H1 (cell line): ENCODE measurements at regions not wholly inside any gene's neighbourhood (a gene's known extent, or its start where the extent isn't known, plus 50 kb on each side); places are given as distances from the start of the nearest gene placed in this dataset.

ENCODE experiments used
- CTCF ChIA-PET: fragments of 300-600 bp; sonication (Branson Sonifier 250); formaldehyde crosslinking; loops from one replicate; lab custom pipeline; 2021; ENCODE audit not compliant: partially characterized antibody; lab: Charles Lee
- POLR2A ChIA-PET: fragments of 300-600 bp; sonication (Branson Sonifier 250); formaldehyde crosslinking; loops from one replicate; lab custom pipeline; 2021; ENCODE audit warnings: inconsistent platforms; ENCODE audit not compliant: partially characterized antibody; lab: Charles Lee
- DNase-seq, 2 experiments: peaks; one replicate each; pipeline versions ENCODE4 v3.0.0 to v3.0.0-alpha.2; 2010 to 2022; ENCODE audit warnings: low spot score in 2 of 2, low read depth in 1 of 2, mixed read lengths in 1 of 2
- FAIRE-seq: peaks from 2 replicates; lab custom pipeline; 2011; peaks lifted over from hg19 to GRCh38; lab: Jason Lieb, UNC
- H2AFZ ChIP-seq: 2 replicates; pipeline ENCODE4 v1.8.1; 2012; ENCODE audit warnings: low read length, inconsistent platforms
- H2AK5ac ChIP-seq: 2 replicates; pipeline ENCODE4 v1.6.1; 2013; ENCODE audit warnings: low read depth, low read length
- H2BK120ac ChIP-seq: replicated peaks from 2 replicates; pipeline ENCODE3; 2013; ENCODE audit warnings: low read depth, low read length, inconsistent platforms
- H2BK12ac ChIP-seq: 2 replicates; pipeline ENCODE4 v1.6.1; 2013; ENCODE audit warnings: low read depth, low read length
- H2BK15ac ChIP-seq: 2 replicates; pipeline ENCODE4 v1.6.1; 2013; ENCODE audit warnings: low read length
- H2BK20ac ChIP-seq: 2 replicates; pipeline ENCODE4 v1.6.1; 2013; ENCODE audit warnings: low read length
- H2BK5ac ChIP-seq: 2 replicates; pipeline ENCODE4 v1.6.1; 2013; ENCODE audit warnings: low read depth, low read length
- H3K14ac ChIP-seq: 2 replicates; pipeline ENCODE4 v1.6.1; 2013; ENCODE audit warnings: inconsistent platforms; ENCODE audit not compliant: insufficient read length
- H3K18ac ChIP-seq: 2 replicates; pipeline ENCODE4 v1.6.1; 2013; ENCODE audit warnings: low read length; ENCODE audit errors: extremely low read depth
- H3K23ac ChIP-seq: 2 replicates; pipeline ENCODE4 v1.6.1; 2013; ENCODE audit warnings: inconsistent platforms; ENCODE audit not compliant: insufficient read length
- H3K23me2 ChIP-seq: 2 replicates; pipeline ENCODE4 v1.6.1; 2013; ENCODE audit warnings: low read depth, low read length
- H3K27ac ChIP-seq: 2 replicates; pipeline ENCODE4 v1.6.1; 2011; ENCODE audit warnings: low read depth, low read length, inconsistent platforms
- H3K27me3 ChIP-seq, 4 experiments: replicated peaks in 1 of 4; 1 replicate in 1 of 4; 2 replicates in 3 of 4; pipeline versions ENCODE4 v1.6.1 to v1.8.1; 2011 to 2013; ENCODE audit warnings: low read length in 3 of 4, mild to moderate bottlenecking in 3 of 4, inconsistent platforms in 2 of 4, mixed read lengths in 2 of 4, moderate library complexity in 1 of 4; ENCODE audit not compliant: control insufficient read depth in 3 of 4, insufficient read depth in 3 of 4; ENCODE audit errors: extremely low read depth in 1 of 4
- H3K36me3 ChIP-seq, 4 experiments: 2 replicates each; pipeline versions ENCODE4 v1.6.1 to v1.8.1; 2011 to 2013; ENCODE audit warnings: mild to moderate bottlenecking in 4 of 4, low read length in 3 of 4, moderate library complexity in 2 of 4, control low read depth in 1 of 4, inconsistent platforms in 1 of 4; ENCODE audit not compliant: insufficient read depth in 4 of 4, control insufficient read depth in 2 of 4
- H3K4ac ChIP-seq: replicated peaks from 2 replicates; pipeline ENCODE3; 2013; ENCODE audit warnings: low read length, low read depth, mixed read lengths, inconsistent platforms; ENCODE audit not compliant: insufficient read length
- H3K4me1 ChIP-seq, 4 experiments: replicated peaks in 1 of 4; 1 replicate in 1 of 4; 2 replicates in 3 of 4; pipeline versions ENCODE4 v1.6.1 to v1.8.1; 2011 to 2013; ENCODE audit warnings: low read length in 3 of 4, inconsistent platforms in 2 of 4, mixed read lengths in 1 of 4; ENCODE audit not compliant: insufficient read depth in 4 of 4, control insufficient read depth in 3 of 4
- H3K4me2 ChIP-seq, 2 experiments: 2 replicates each; pipeline versions ENCODE4 v1.6.1 to v1.8.1; 2011 to 2013; ENCODE audit warnings: low read depth in 2 of 2, low read length in 2 of 2, control low read depth in 1 of 2, inconsistent platforms in 1 of 2, mild to moderate bottlenecking in 1 of 2; ENCODE audit not compliant: insufficient read depth in 1 of 2
- H3K4me3 ChIP-seq, 4 experiments: fragments of 200-600, 300-600 bp in 1 of 4; sonication (generic), shearing (Covaris generic), sonication (Bioruptor Twin) in 1 of 4; 2 replicates each; pipeline versions ENCODE4 v1.5.1 to v1.8.1; 2011 to 2016; ENCODE audit warnings: low read length in 4 of 4, low read depth in 3 of 4, control low read depth in 2 of 4, inconsistent platforms in 2 of 4, mild to moderate bottlenecking in 2 of 4, mixed read lengths in 1 of 4, moderate library complexity in 1 of 4; ENCODE audit not compliant: insufficient read depth in 2 of 4; ENCODE audit errors: extremely low read depth in 1 of 4
- H3K56ac ChIP-seq: replicated peaks from 2 replicates; pipeline ENCODE3; 2013; ENCODE audit warnings: low read depth, mild to moderate bottlenecking, mixed read lengths, low read length, inconsistent platforms; ENCODE audit not compliant: insufficient read length
- H3K79me1 ChIP-seq: 2 replicates; pipeline ENCODE4 v1.6.1; 2013; ENCODE audit warnings: low read depth, low read length, control low read depth
- H3K79me2 ChIP-seq, 2 experiments: 2 replicates each; pipeline versions ENCODE4 v1.6.1 to v1.8.1; 2012 to 2013; ENCODE audit warnings: low read length in 2 of 2, mild to moderate bottlenecking in 2 of 2, inconsistent platforms in 1 of 2; ENCODE audit not compliant: insufficient read depth in 2 of 2, control insufficient read depth in 1 of 2
- H3K9ac ChIP-seq, 4 experiments: replicated peaks in 1 of 4; 1 replicate in 1 of 4; 2 replicates in 3 of 4; pipeline versions ENCODE4 v1.6.1 to v1.8.1; 2011 to 2013; ENCODE audit warnings: low read depth in 3 of 4, low read length in 3 of 4, control low read depth in 2 of 4, mild to moderate bottlenecking in 2 of 4, moderate library complexity in 2 of 4, inconsistent platforms in 1 of 4; ENCODE audit errors: extremely low read depth in 1 of 4
- H3K9me3 ChIP-seq, 2 experiments: 2 replicates each; pipeline versions ENCODE4 v1.6.1 to v1.8.1; 2012 to 2013; ENCODE audit warnings: mild to moderate bottlenecking in 2 of 2, moderate library complexity in 2 of 2, control low read depth in 1 of 2, inconsistent platforms in 1 of 2, low read depth in 1 of 2, low read length in 1 of 2, mixed read lengths in 1 of 2; ENCODE audit not compliant: insufficient read depth in 2 of 2
- H4K20me1 ChIP-seq, 2 experiments: replicated peaks in 1 of 2; 2 replicates each; pipeline versions ENCODE3 to v1.8.1; 2011 to 2013; ENCODE audit warnings: inconsistent platforms in 2 of 2, low read length in 2 of 2, mild to moderate bottlenecking in 1 of 2; ENCODE audit not compliant: insufficient read depth in 2 of 2, control insufficient read depth in 1 of 2
- H4K5ac ChIP-seq: 2 replicates; pipeline ENCODE4 v1.6.1; 2013; ENCODE audit warnings: low read length, low read depth, mixed read lengths, inconsistent platforms; ENCODE audit not compliant: insufficient read length
- H4K8ac ChIP-seq: 2 replicates; pipeline ENCODE4 v1.8.0; 2013; ENCODE audit warnings: mild to moderate bottlenecking, moderate library complexity, low read length, inconsistent platforms; ENCODE audit not compliant: insufficient read depth; ENCODE audit errors: extremely low read depth
- H4K91ac ChIP-seq: replicated peaks from 2 replicates; pipeline ENCODE3; 2013; ENCODE audit warnings: low read length, mixed read lengths, inconsistent platforms; ENCODE audit not compliant: insufficient read length
- ASH2L ChIP-seq: fragments of 200-600, 300-600 bp; sonication (generic); IDR thresholded peaks from one replicate; pipeline ENCODE4 v1.7.1; 2017; ENCODE audit warnings: low read length
- BRCA1 ChIP-seq: IDR thresholded peaks from 2 replicates; pipeline ENCODE4 v1.6.1; 2012; ENCODE audit warnings: low read depth, low read length, improper control_type of control experiment
- CEBPB ChIP-seq: IDR thresholded peaks from 2 replicates; pipeline ENCODE4 v1.6.1; 2012; ENCODE audit warnings: low read depth, low read length
- CREB1 ChIP-seq: IDR thresholded peaks from 2 replicates; pipeline ENCODE4 v1.6.1; 2012; ENCODE audit warnings: inconsistent platforms
- HDAC2 ChIP-seq, 2 experiments: fragments of 300-600 bp in 1 of 2; sonication (generic) in 1 of 2; IDR thresholded peaks; 2 replicates each; pipeline ENCODE4 v1.6.1; 2011 to 2012; ENCODE audit warnings: low read depth in 2 of 2, low read length in 2 of 2, mild to moderate bottlenecking in 2 of 2, moderate library complexity in 2 of 2, borderline replicate concordance in 1 of 2, inconsistent platforms in 1 of 2
- HDAC6 ChIP-seq: IDR thresholded peaks from one replicate; pipeline ENCODE4 v1.7.1; 2012; ENCODE audit warnings: low read depth, mild to moderate bottlenecking, inconsistent platforms, low read length, moderate library complexity
- KDM4A ChIP-seq: IDR thresholded peaks from one replicate; pipeline ENCODE4 v1.7.1; 2012; ENCODE audit warnings: low read depth, mild to moderate bottlenecking, moderate library complexity, low read length, inconsistent platforms; ENCODE audit not compliant: severe bottlenecking
- KDM5A ChIP-seq: fragments of 200-600 bp; IDR thresholded peaks from 2 replicates; pipeline ENCODE4 v1.7.1; 2012; ENCODE audit warnings: mild to moderate bottlenecking, low read length, inconsistent platforms, mixed read lengths
- NANOG ChIP-seq: IDR thresholded peaks from 2 replicates; pipeline ENCODE4 v1.6.1; 2011; ENCODE audit warnings: low read length, low read depth, mild to moderate bottlenecking, inconsistent platforms; ENCODE audit not compliant: insufficient read depth, poor library complexity, severe bottlenecking
- POLR2A ChIP-seq, 2 experiments: IDR thresholded peaks; 1 replicate in 1 of 2; 2 replicates in 1 of 2; pipeline ENCODE4 v1.6.1; 2011; ENCODE audit warnings: low read depth in 2 of 2, low read length in 2 of 2, mild to moderate bottlenecking in 2 of 2; ENCODE audit errors: control extremely low read depth in 1 of 2
- POLR2AphosphoS5 ChIP-seq: IDR thresholded peaks from 2 replicates; pipeline ENCODE4 v1.6.1; 2011; ENCODE audit warnings: low read depth, low read length
- SIN3A ChIP-seq, 2 experiments: IDR thresholded peaks in 1 of 2; conservative IDR thresholded peaks in 1 of 2; 2 replicates each; pipeline ENCODE4 v1.6.1; 2011 to 2012; ENCODE audit warnings: low read length in 2 of 2, improper control_type of control experiment in 1 of 2, low read depth in 1 of 2, mild to moderate bottlenecking in 1 of 2
- SIX5 ChIP-seq: IDR thresholded peaks from 2 replicates; pipeline ENCODE4 v1.6.1; 2011; ENCODE audit warnings: mild to moderate bottlenecking, low read depth, low read length
- SP4 ChIP-seq: IDR thresholded peaks from 2 replicates; pipeline ENCODE4 v1.6.1; 2012; ENCODE audit warnings: low read length, inconsistent platforms
- WGBS, 2 experiments: shearing (Covaris generic) in 1 of 2; methylation state at CpG; one replicate each; pipeline versions ENCODE4 v1.1.6 to v1.1.7; 2013 to 2015; ENCODE audit warnings: low lambda C conversion rate in 2 of 2, mixed read lengths in 2 of 2, inconsistent platforms in 1 of 2, low coverage in 1 of 2, missing lambda C conversion rate in 1 of 2; ENCODE audit not compliant: insufficient replicate concordance in 2 of 2, insufficient coverage in 1 of 2, insufficient read length in 1 of 2; ENCODE audit errors: extremely low coverage in 1 of 2, missing lambda C conversion rate in 1 of 2; 5-methylcytosine and 5-hydroxymethylcytosine counted together

DNA sequence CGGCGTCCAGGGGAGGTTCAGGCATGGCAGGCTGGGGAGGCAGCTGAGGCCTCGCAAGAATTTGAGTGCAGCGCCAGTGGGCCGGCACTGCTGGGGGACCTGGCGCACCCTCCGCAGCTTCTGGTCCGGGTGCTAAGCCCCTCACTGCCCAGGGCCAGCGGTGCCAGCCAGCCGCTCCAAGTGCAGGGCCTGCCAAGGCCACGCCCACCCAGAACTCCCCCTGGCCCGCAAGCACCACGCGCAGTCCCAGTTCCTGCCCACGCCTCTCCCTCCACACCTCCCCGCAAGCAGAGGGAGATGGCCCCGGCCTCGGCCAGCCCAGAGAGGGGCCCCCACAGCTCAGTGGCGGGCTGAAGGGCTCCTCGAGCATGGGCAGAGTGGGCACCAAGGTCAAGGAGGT lies 2017.3 kb downstream of the LRRC4C start:
- no peak overlapping the region for H3K56ac ChIP-seq
- TF ChIP-seq NANOG (no peak), SIN3A (conservative IDR thresholded peaks at IDR 0.05 in 1 of 2, IDR thresholded peaks at IDR 0.05 in 1 of 2; ENCODE audit: low read depth in 1 of 2, low read length in 2 of 2) (no peak), SP4 (no peak), SIX5 (no peak), HDAC6 (no peak), CEBPB (no peak), POLR2AphosphoS5 (no peak), KDM4A (no peak), POLR2A (IDR thresholded peaks at IDR 0.05; ENCODE audit: control extremely low read depth in 1 of 2, low read depth in 2 of 2, low read length in 2 of 2) (no peak), BRCA1 (no peak), KDM5A (no peak), ASH2L (no peak), CREB1 (no peak), HDAC2 (IDR thresholded peaks at IDR 0.05; ENCODE audit: borderline replicate concordance in 1 of 2, low read depth in 2 of 2, low read length in 2 of 2) (no peak)
- no peak overlapping the region for H4K8ac ChIP-seq
- no peak overlapping the region for H3K4me3 ChIP-seq
- H3K27ac ChIP-seq, result no peak overlapping the region
- H3K79me1 ChIP-seq, result no peaks in the 10 kb centered on the region
- no peaks in the 10 kb centered on the region for H3K36me3 ChIP-seq
- H4K91ac ChIP-seq, result no peak overlapping the region
- FAIRE-seq, result no peak
- no peak overlapping the region for H2BK120ac ChIP-seq
- 89% methylated on average over 13 of the region's 20 CpGs; no CpG with 5 or more reads in 1 of the 2 experiments for WGBS, 2 experiments
- no peak for DNase-seq
- no peak overlapping the region for H3K14ac ChIP-seq
- ChIA-PET POLR2A (no interaction called here), CTCF (interaction anchor here (0.6 kb wide), 1 partner anchor 883 kb away, joined by 3 read pairs; no protein-coding TSS in a partner anchor)
- H2BK5ac ChIP-seq, result no peak overlapping the region
- no peaks in the 10 kb centered on the region for H3K27me3 ChIP-seq
- H4K20me1 ChIP-seq, result no peaks in the 10 kb centered on the region
- H4K5ac ChIP-seq, result no peak overlapping the region
- H2BK12ac ChIP-seq, result no peak overlapping the region
- H3K23ac ChIP-seq, result no peak overlapping the region
- H2BK15ac ChIP-seq, result no peak overlapping the region
- H3K79me2 ChIP-seq, result no peaks in the 10 kb centered on the region
- H2BK20ac ChIP-seq, result no peak overlapping the region
- no peak overlapping the region for H2AK5ac ChIP-seq
- no peak overlapping the region for H3K18ac ChIP-seq
- no peaks in the 10 kb centered on the region for H3K23me2 ChIP-seq
- H3K4me1 ChIP-seq, result no peaks in the 10 kb centered on the region; a peak in 1 of 7 replicates
- H3K4me2 ChIP-seq, result no peak overlapping the region
- no peak overlapping the region for H2AFZ ChIP-seq
- peaks cover 0 to 6% of the 10 kb centered on the region in 2 experiments; a peak in 1 of 4 replicates for H3K9me3 ChIP-seq
- no peak overlapping the region for H3K9ac ChIP-seq
- no peak overlapping the region for H3K4ac ChIP-seq
